ENCODE measurements at regions not wholly inside any gene's neighbourhood (a gene's known extent, or its start where the extent isn't known, plus 50 kb on each side); places are given as distances from the start of the nearest gene placed in this dataset.
"Not testable (repeated sequence)": the region's sequence is repeated elsewhere in the genome, so short reads cannot be mapped to it uniquely, and the experiment has no call there.

GRCh38 chr21:35552483-35552882 is 503.4 kb upstream of the RUNX1 start:
- DNase-seq: not testable (repeated sequence)

- no peak for DNase-seq
Measured at GRCh38 chr21:35548904-35549615, 500.0 kb upstream of the RUNX1 start.

- DNase-seq: no peak
Measured at GRCh38 chr21:35547946-35548774, 499.1 kb upstream of the RUNX1 start.

GRCh38 chr21:35543746-35544145 is 494.6 kb upstream of the RUNX1 start:
- DNase-seq: no peak

- DNase-seq: no peak
Measured at GRCh38 chr21:35540950-35541638, 492.0 kb upstream of the RUNX1 start.

- DNase-seq: no peak
Measured at GRCh38 chr21:35538386-35538785, 489.3 kb upstream of the RUNX1 start.

- no peak for DNase-seq
Measured at GRCh38 chr21:35537604-35538003, 488.5 kb upstream of the RUNX1 start.

- DNase-seq: no peak
Measured at GRCh38 chr21:35533893-35534292, 484.8 kb upstream of the RUNX1 start.

GRCh38 chr21:35530766-35531165 is 481.7 kb upstream of the RUNX1 start:
- DNase-seq: no peak

GRCh38 chr21:35529171-35529863 is 480.2 kb upstream of the RUNX1 start:
- no peak for DNase-seq

- no peak for DNase-seq
Measured at GRCh38 chr21:35528116-35529042, 479.3 kb upstream of the RUNX1 start.

GRCh38 chr21:35527358-35527757 is 478.3 kb upstream of the RUNX1 start:
- no peak for DNase-seq

GRCh38 chr21:35525443-35525842 is 476.3 kb upstream of the RUNX1 start:
- no peak for DNase-seq

GRCh38 chr21:35521852-35522505 is 472.9 kb upstream of the RUNX1 start:
- no peak for DNase-seq

GRCh38 chr21:35521293-35521692 is 472.2 kb upstream of the RUNX1 start:
- DNase-seq: no peak

- no peak for DNase-seq
Measured at GRCh38 chr21:35520856-35521255, 471.8 kb upstream of the RUNX1 start.

GRCh38 chr21:35520302-35520701 is 471.2 kb upstream of the RUNX1 start:
- DNase-seq: no peak

GRCh38 chr21:35517865-35518264 is 468.8 kb upstream of the RUNX1 start:
- no peak for DNase-seq

- DNase-seq: not testable (repeated sequence)
Measured at GRCh38 chr21:35516292-35516691, 467.2 kb upstream of the RUNX1 start.

- DNase-seq: no peak
Measured at GRCh38 chr21:35512346-35512745, 463.2 kb upstream of the RUNX1 start.

- DNase-seq: no peak
Measured at GRCh38 chr21:35511696-35512162, 462.6 kb upstream of the RUNX1 start.
